Posterior vena cava (tissue), 2 donors: ENCODE measurements at regions not wholly inside any gene's neighbourhood (a gene's known extent, or its start where the extent isn't known, plus 50 kb on each side); places are given as distances from the start of the nearest gene placed in this dataset.

ENCODE experiments used
- DNase-seq: peaks from one replicate; pipeline ENCODE4 v3.0.0-alpha.2; 2020; ENCODE audit warnings: low spot score
- intact Hi-C, 2 donors: fragments of 100-400 bp; cut with DNase I; formaldehyde crosslinking; loops; one replicate each; pipeline versions ENCODE4 v1.14.1 to v1.14.2; 2022 to 2023
- donor health status: DM: yes; HTN: yes; CAD: no.
- donor health status: DM: yes; HTN: yes; CAD: no.

DNA sequence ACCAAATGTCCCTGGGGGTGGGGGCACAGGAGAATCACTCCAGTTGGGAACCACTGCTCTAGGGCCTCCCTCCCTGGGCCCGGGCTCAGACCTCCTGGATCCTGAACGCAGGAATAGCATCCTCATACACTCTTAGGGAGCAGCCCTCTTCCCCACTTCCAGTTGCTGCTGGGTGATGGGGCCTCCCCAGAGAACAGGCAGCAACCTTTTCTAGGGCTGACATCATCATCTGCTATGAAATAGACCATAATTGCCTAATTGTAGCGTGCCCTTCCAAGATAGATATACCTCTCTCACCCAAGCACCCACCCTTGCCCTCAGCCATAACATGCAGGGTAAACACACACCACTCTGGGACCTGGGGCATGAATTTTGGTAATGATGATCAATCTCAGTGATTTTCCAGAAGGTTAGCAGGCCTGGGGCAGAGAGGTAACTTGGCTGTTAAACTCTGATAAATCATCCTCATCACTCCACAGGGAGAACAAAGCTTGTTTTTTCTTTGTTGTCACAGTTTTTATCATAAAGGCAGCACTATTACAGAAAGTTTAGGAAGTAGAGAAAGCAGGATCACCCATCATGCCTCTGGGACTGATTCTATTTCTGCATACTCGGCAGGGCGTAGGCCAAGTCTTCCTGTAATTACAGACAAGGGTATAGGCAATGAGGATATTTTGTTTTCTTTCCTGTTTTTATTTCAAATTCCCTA lies 88.3 kb upstream of the PRDM11 start:
- intact Hi-C loops, result no loop called here

DNA sequence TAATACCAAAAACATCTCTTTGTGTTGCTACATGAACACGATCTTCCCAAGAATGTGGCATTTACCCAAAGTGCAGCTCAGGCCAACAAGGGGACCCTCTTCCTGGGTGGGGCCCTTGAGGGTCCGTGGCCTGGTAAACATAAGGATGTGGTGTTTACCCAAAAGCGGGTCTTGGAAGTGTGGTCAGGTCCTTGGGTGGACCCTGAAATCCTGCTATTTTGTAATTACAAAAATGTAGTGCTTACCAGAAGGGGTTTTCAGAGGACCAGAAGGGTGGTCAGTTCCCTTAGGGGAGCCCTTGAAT lies 87.8 kb upstream of the PRDM11 start:
- intact Hi-C loops, result no loop called here
- DNase-seq, result no peak

More for the DNA sequence above, 88.3 kb upstream of the PRDM11 start:
- DNase-seq, result no peak

GRCh38 chr11:45060707-45061106 lies 85.7 kb upstream of the PRDM11 start:
- intact Hi-C loops, result no loop called here
- no peak for DNase-seq

DNA sequence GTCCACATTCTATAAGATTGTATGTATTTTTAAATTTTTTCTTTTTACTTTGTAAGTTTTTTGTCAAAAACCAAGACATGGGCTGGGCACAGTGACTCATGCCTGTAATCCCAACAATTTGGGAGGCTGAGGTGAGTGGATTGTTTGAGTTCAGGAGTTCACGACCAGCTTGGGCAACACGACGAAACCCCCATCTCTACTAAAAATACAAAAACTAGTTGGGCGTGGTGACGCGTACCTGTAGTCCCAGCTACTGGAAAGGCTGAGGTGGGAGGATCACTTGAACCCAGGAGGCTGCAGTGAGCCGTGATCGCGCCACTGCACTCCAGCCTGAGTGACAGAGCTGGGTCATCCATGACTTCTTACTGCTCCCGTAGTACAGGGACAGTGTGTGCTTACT lies 84.8 kb upstream of the PRDM11 start:
- intact Hi-C loops, result no loop called here
- DNase-seq, result no peak

DNA sequence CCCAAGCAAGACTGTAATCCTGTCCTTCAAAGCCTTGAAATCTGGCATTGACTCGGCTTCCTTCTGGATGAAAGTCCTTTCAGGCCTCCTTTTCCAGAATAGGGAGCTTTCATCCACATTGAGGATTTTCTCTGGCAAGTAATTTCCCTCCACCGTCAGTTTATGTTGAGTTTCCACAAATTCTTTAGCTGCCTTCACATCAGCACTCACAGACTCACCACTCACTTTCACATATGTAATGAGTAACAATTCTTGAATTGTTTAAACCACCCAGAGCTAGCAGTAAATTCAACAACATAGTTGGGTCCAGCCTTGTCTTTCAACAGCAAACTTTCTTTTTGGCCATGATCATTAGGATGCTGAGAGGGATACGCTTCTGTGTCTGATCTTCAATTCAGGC lies 84.3 kb upstream of the PRDM11 start:
- intact Hi-C loops, result no loop called here

DNA sequence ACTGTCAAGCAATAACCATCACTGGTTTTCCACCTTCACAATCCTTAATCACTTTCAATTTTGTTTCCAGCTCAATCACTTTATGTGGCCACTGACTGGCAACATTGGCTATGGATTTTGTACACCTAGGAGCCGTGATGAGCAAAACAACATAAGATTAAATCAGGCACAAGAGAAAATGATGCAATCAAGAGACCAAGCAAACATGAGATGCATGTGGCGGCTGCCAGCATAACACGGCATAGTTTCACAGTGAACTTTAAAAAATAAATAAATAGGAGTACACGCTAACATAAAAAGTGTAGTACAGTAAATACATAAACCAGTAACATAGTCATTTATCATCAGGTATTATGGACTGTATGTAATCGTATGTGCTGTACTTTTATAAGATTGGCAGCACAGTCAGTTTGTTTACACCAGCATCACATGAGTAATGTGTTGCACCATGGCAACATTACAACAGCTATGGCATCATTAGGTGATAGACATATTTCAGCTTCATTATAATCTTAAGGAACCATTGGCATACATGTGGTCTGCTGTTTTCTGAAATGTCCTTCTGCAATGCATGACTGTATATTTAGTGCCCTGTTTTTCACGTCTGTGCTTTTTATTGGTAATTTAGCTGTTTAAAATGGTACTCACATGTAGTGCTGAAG lies 83.3 kb upstream of the PRDM11 start:
- intact Hi-C loops, result no loop called here
- DNase-seq, result no peak

More for the DNA sequence above, 84.3 kb upstream of the PRDM11 start:
- no peak for DNase-seq

- intact Hi-C loops, result no loop called here
- no peak for DNase-seq
Observed at GRCh38 chr11:45063669-45064068, 82.8 kb upstream of the PRDM11 start.

- intact Hi-C loops, result loop anchor here in 1 of 2 donors (5.0 kb wide), 1 partner anchor 924 kb away; no protein-coding TSS in a partner anchor
- DNase-seq, result no peak
Observed at GRCh38 chr11:45067966-45068365, 78.5 kb upstream of the PRDM11 start.

DNA sequence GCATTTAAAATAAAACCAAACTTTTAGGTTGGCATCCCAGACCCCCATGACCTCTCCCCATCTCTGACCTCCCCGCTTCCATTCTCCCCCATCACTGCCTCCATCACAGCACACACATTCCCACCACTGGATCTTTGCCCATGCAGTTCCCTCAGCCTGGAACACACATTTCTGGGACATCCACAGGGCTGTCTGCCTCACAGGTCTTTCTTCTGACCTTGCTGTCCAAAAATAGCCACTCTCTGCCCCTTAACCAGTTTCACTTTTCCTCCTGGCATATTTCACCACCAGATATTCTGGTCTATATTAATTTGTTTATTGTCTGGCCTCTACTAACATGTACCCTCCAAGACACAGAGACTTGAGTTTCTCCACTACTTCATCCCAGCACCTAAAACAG lies 75.2 kb upstream of the PRDM11 start:
- no peak for DNase-seq
- intact Hi-C loops, result no loop called here

DNA sequence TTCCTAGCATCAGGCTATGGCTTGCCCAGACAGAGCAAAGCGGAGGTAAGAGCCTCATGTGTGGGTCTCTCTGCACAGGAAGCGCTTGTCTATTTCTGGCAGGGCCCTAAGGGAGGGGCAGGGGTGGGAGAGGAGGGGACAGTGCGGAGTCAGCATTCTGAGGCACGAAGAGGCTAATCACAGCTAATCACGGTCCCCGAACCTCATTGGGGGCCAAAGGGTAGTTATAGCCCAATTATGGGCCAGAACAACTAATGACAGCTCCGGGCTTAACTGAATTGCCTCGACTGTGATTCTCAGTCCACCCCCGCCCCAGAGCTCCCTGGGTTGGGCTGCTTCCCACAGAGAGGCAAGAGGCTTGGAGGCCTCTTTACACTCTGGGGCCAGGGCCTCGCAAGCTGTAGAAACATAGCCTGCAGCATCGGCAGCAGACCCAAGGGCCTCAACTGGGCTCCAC lies 72.7 kb upstream of the PRDM11 start:
- intact Hi-C loops, result no loop called here
- no peak for DNase-seq

GRCh38 chr11:45075519-45075918 lies 70.9 kb upstream of the PRDM11 start:
- DNase-seq, result no peak
- intact Hi-C loops, result no loop called here

GRCh38 chr11:45075952-45076351 lies 70.5 kb upstream of the PRDM11 start:
- intact Hi-C loops, result no loop called here
- DNase-seq, result no peak

- intact Hi-C loops, result no loop called here
- no peak for DNase-seq
Observed at GRCh38 chr11:45076761-45077160, 69.7 kb upstream of the PRDM11 start.

GRCh38 chr11:45078236-45079074 lies 68.0 kb upstream of the PRDM11 start:
- intact Hi-C loops, result no loop called here
- DNase-seq, result no peak

DNA sequence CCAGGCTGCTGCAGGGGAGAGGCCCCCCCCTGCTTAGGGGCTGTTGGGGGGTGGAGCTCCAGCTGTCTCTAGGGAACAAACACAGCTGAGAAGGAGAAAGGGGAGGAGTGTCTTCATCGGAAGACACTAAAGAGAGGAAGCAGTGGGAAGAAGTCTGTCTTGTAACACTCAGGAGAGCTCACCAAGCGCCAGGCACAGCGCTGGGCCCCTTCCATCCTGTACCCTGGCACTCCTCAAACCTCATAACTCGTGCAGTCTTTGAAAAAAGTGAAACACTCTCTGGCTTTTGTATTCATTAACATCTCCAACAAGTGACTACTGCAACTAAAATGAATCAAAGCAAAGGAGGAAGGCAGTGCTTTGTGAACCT lies 67.4 kb upstream of the PRDM11 start:
- intact Hi-C loops, result no loop called here
- no peak for DNase-seq

DNA sequence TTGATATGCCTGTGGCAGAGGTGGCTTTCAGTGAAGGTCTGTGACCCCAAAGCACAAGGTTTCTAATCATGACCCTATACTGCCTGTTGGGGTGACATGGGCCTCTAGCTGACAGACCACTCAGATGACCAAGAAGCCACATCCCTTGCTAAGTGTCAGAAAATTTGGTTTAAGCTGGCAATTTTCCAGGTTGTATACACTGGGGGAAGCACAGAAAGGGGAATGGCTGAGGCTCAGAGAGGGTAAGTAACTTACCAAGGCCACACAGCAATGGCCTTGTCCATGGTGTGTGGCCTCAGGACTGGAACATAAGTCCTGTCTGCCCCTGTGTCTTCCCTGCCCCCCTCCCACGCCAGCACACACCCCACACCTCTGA lies 66.9 kb upstream of the PRDM11 start:
- intact Hi-C loops, result no loop called here
- no peak for DNase-seq

- intact Hi-C loops, result loop anchor here in 1 of 2 donors (10.0 kb wide), 1 partner anchor 55 kb away; no protein-coding TSS in a partner anchor
- no peak for DNase-seq
Observed at GRCh38 chr11:45079943-45080719, 66.3 kb upstream of the PRDM11 start.

DNA sequence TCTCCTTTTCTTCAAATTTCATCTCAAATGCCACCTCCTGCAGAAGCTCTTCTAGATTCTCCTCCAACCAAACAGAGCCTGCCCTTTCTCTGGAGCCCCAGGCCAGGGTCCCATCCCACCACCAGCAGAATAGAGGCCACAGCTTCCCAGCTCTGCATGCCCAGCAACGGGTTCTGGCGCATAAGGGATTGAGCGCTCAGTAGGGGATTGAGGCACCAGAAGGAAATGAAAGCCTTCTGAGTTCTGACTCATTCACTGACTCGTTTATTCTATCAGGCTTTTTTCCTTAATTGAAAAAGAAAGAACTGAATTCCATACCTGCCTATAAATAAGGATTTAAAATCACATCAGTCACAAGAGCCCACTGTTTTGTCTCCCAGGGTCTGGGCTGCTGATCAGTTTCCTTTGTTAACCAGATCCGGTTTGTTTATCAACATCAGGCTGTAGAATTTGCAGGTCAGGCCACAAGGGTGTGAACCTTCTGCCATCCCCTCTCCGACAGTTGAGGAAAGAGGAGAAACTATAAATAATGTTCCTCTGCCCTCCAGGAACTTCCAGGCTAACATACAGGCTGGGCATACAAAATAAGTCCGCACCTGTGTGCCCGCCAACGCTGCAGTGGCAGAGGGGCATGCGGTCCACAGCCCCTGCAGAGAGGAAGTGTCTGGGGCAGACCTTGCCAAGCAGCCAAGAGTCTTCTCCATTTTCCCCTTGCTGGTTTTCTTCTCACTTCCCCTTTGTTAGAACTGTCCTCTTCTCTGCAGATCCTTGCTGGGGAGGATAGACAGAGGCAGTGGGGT lies 63.5 kb upstream of the PRDM11 start:
- intact Hi-C loops, result loop anchor here in 1 of 2 donors (10.0 kb wide), 1 partner anchor 58 kb away; no protein-coding TSS in a partner anchor
- DNase-seq, result no peak
